H9 (cell line): ENCODE measurements at regions not wholly inside any gene's neighbourhood (a gene's known extent, or its start where the extent isn't known, plus 50 kb on each side); places are given as distances from the start of the nearest gene placed in this dataset.

Experiments
- DNase-seq: peaks from one replicate; pipeline ENCODE4 v3.0.0-alpha.2; 2017
- H2AFZ ChIP-seq: one replicate; pipeline ENCODE4 v1.6.1; 2013; ENCODE audit warnings: mild to moderate bottlenecking, low read length, control low read depth, moderate library complexity
- H2AK5ac ChIP-seq: 2 replicates; pipeline ENCODE4 v1.6.1; 2013; ENCODE audit warnings: low read length, control low read depth, mixed read lengths; ENCODE audit not compliant: insufficient read length
- H2BK120ac ChIP-seq: one replicate; pipeline ENCODE4 v1.6.1; 2013; ENCODE audit warnings: low read depth, mild to moderate bottlenecking, low read length, control low read depth, inconsistent platforms; ENCODE audit not compliant: poor library complexity, severe bottlenecking
- H2BK12ac ChIP-seq: 2 replicates; pipeline ENCODE4 v1.6.1; 2013; ENCODE audit warnings: low read length, control low read depth, mixed read lengths, low read depth; ENCODE audit not compliant: insufficient read length
- H2BK15ac ChIP-seq: 2 replicates; pipeline ENCODE4 v1.6.1; 2013; ENCODE audit warnings: low read depth, low read length, control low read depth
- H2BK20ac ChIP-seq: one replicate; pipeline ENCODE4 v1.6.1; 2013; ENCODE audit warnings: low read depth, mild to moderate bottlenecking, low read length, control low read depth, inconsistent platforms; ENCODE audit not compliant: poor library complexity, severe bottlenecking
- H2BK5ac ChIP-seq: 2 replicates; pipeline ENCODE4 v1.6.1; 2013; ENCODE audit warnings: low read length, control low read depth, mixed read lengths; ENCODE audit not compliant: insufficient read length
- H3K14ac ChIP-seq: 2 replicates; pipeline ENCODE4 v1.6.1; 2013; ENCODE audit warnings: low read length, control low read depth; ENCODE audit not compliant: insufficient read depth
- H3K18ac ChIP-seq: 2 replicates; pipeline ENCODE4 v1.6.1; 2013; ENCODE audit warnings: low read depth, mild to moderate bottlenecking, mixed read lengths, low read length, control low read depth; ENCODE audit not compliant: insufficient read length
- H3K23ac ChIP-seq: 2 replicates; pipeline ENCODE4 v1.6.1; 2013; ENCODE audit warnings: low read length, control low read depth, mixed read lengths, low read depth; ENCODE audit not compliant: insufficient read length
- H3K23me2 ChIP-seq: 2 replicates; pipeline ENCODE4 v1.6.1; 2013; ENCODE audit warnings: low read depth, mild to moderate bottlenecking, mixed read lengths, low read length, control low read depth; ENCODE audit not compliant: insufficient read length, poor library complexity, severe bottlenecking
- H3K27ac ChIP-seq: 2 replicates; pipeline ENCODE4 v1.5.1; 2013; ENCODE audit warnings: low read length, control low read depth, mixed read lengths, low read depth; ENCODE audit not compliant: insufficient read length
- H3K27me3 ChIP-seq: 2 replicates; pipeline ENCODE4 v1.6.1; 2013; ENCODE audit warnings: low read length, control low read depth, inconsistent platforms; ENCODE audit not compliant: insufficient read depth
- H3K4ac ChIP-seq: 2 replicates; pipeline ENCODE4 v1.6.1; 2013; ENCODE audit warnings: low read depth, mild to moderate bottlenecking, control low read depth, inconsistent platforms, low read length, moderate library complexity
- H3K4me1 ChIP-seq: 2 replicates; pipeline ENCODE4 v1.6.1; 2013; ENCODE audit warnings: low read length, control low read depth, inconsistent platforms; ENCODE audit not compliant: insufficient read depth
- H3K4me2 ChIP-seq: 2 replicates; pipeline ENCODE4 v1.6.1; 2013; ENCODE audit warnings: low read length, control low read depth, mixed read lengths; ENCODE audit not compliant: insufficient read length, insufficient read depth
- H3K56ac ChIP-seq: 2 replicates; pipeline ENCODE4 v1.6.1; 2013; ENCODE audit warnings: low read depth, mild to moderate bottlenecking, mixed read lengths, low read length, control low read depth; ENCODE audit not compliant: insufficient read length
- H3K79me1 ChIP-seq: 2 replicates; pipeline ENCODE4 v1.6.1; 2013; ENCODE audit warnings: low read depth, mild to moderate bottlenecking, moderate library complexity, low read length, control low read depth, inconsistent platforms; ENCODE audit not compliant: insufficient read depth, poor library complexity, severe bottlenecking
- H3K79me2 ChIP-seq: 2 replicates; pipeline ENCODE4 v1.6.1; 2013; ENCODE audit warnings: low read length, control low read depth, inconsistent platforms; ENCODE audit not compliant: insufficient read depth
- H3K9ac ChIP-seq: 2 replicates; pipeline ENCODE4 v1.6.1; 2013; ENCODE audit warnings: low read length, control low read depth, mixed read lengths; ENCODE audit not compliant: insufficient read length; ENCODE audit errors: extremely low read depth
- H3K9me3 ChIP-seq: one replicate; pipeline ENCODE4 v1.6.1; 2013; ENCODE audit warnings: low read depth, low read length, inconsistent platforms; ENCODE audit not compliant: control insufficient read depth
- H3T11ph ChIP-seq: one replicate; pipeline ENCODE4 v1.6.1; 2013; ENCODE audit warnings: mild to moderate bottlenecking, low read length, control low read depth, inconsistent platforms
- H4K20me1 ChIP-seq: one replicate; pipeline ENCODE4 v1.6.1; 2013; ENCODE audit not compliant: control insufficient read depth, insufficient read length, insufficient read depth
- H4K5ac ChIP-seq: 2 replicates; pipeline ENCODE4 v1.6.1; 2013; ENCODE audit warnings: low read depth, mild to moderate bottlenecking, mixed read lengths, low read length, control low read depth; ENCODE audit not compliant: insufficient read length
- H4K8ac ChIP-seq: replicated peaks from 2 replicates; pipeline ENCODE4 v1.6.1; 2013; ENCODE audit warnings: low read length, control low read depth, mixed read lengths, low read depth; ENCODE audit not compliant: insufficient read length
- H4K91ac ChIP-seq: 2 replicates; pipeline ENCODE4 v1.6.1; 2013; ENCODE audit warnings: low read depth, mild to moderate bottlenecking, moderate library complexity, mixed read lengths, low read length, control low read depth; ENCODE audit not compliant: insufficient read length
- H3K27ac Mint-ChIP-seq, 3 experiments: 2 replicates in 2 of 3; 3 replicates in 1 of 3; pipeline ENCODE4 v1.8.0; 2020 to 2021; ENCODE audit warnings: mixed read lengths in 3 of 3, mild to moderate bottlenecking in 1 of 3, moderate library complexity in 1 of 3
- H3K27me3 Mint-ChIP-seq: 2 replicates; pipeline ENCODE4 v1.8.0; 2021; ENCODE audit warnings: low read depth, mild to moderate bottlenecking, moderate library complexity, mixed read lengths
- H3K36me3 Mint-ChIP-seq, 3 experiments: 2 replicates in 2 of 3; 3 replicates in 1 of 3; pipeline ENCODE4 v1.8.0; 2020 to 2021; ENCODE audit warnings: low read depth in 3 of 3, mixed read lengths in 3 of 3; ENCODE audit not compliant: insufficient read depth in 1 of 3
- H3K4me1 Mint-ChIP-seq, 2 experiments: 2 replicates each; pipeline ENCODE4 v1.8.0; 2020; ENCODE audit warnings: mixed read lengths in 2 of 2
- H3K4me3 Mint-ChIP-seq, 2 experiments: 2 replicates in 1 of 2; 3 replicates in 1 of 2; pipeline ENCODE4 v1.8.0; 2020 to 2021; ENCODE audit warnings: mild to moderate bottlenecking in 2 of 2, mixed read lengths in 2 of 2, moderate library complexity in 1 of 2
- H3K9me3 Mint-ChIP-seq, 2 experiments: 2 replicates in 1 of 2; 3 replicates in 1 of 2; pipeline ENCODE4 v1.8.0; 2020; ENCODE audit warnings: mild to moderate bottlenecking in 2 of 2, mixed read lengths in 2 of 2, moderate library complexity in 1 of 2
- CTCF ChIP-seq: fragments of 200-600 bp; sonication (generic); conservative IDR thresholded peaks from 3 replicates; pipeline ENCODE4 v1.8.0; 2021; ENCODE audit warnings: antibody characterized with exemption, mild to moderate bottlenecking
- WGBS: extraction: QIAGEN DNeasy Blood & Tissue Kit; methylation state at CpG from one replicate; pipeline ENCODE4 v1.1.7; 2013; ENCODE audit warnings: missing lambda C conversion rate, low lambda C conversion rate, mixed read lengths; ENCODE audit not compliant: insufficient read length; ENCODE audit errors: extremely low coverage; 5-methylcytosine and 5-hydroxymethylcytosine counted together

GRCh38 chrX:13892856-13893255, 76.0 kb upstream of the GPM6B start:
- no peak for TF ChIP-seq CTCF
- H3K36me3 Mint-ChIP-seq = peaks cover 0 to 7% (median 3%) of the 10 kb centered on the region in 3 experiments; a peak in 5 of 7 replicates
- peaks cover 16 to 43% of the 10 kb centered on the region in 2 experiments; a peak in 4 of 5 replicates for H3K9me3 Mint-ChIP-seq
- H3K4ac ChIP-seq = no peak overlapping the region
- H2BK120ac ChIP-seq = no peak overlapping the region
- H4K20me1 ChIP-seq = no peaks in the 10 kb centered on the region
- H3K79me2 ChIP-seq = peaks cover 26% of the 10 kb centered on the region; the same call in 1 of the 2 replicates
- H3K4me2 ChIP-seq = no peak overlapping the region
- H3K9me3 ChIP-seq = no peaks in the 10 kb centered on the region
- no peak overlapping the region for H3T11ph ChIP-seq
- H3K9ac ChIP-seq = no peak overlapping the region
- H3K23ac ChIP-seq = no peak overlapping the region
- WGBS = no CpG with 5 or more reads among the region's 3 CpGs
- H4K5ac ChIP-seq = no peak overlapping the region
- H3K4me3 Mint-ChIP-seq = no peak overlapping the region
- no peak overlapping the region for H2BK12ac ChIP-seq
- no peak overlapping the region for H2BK5ac ChIP-seq
- H2BK20ac ChIP-seq = no peak overlapping the region
- peaks cover 20 to 34% of the 10 kb centered on the region in 2 experiments for H3K4me1 Mint-ChIP-seq
- no peak overlapping the region for H3K27ac Mint-ChIP-seq
- H2BK15ac ChIP-seq = no peak overlapping the region
- no peak overlapping the region for H4K91ac ChIP-seq
- H2AK5ac ChIP-seq = no peak overlapping the region
- H3K18ac ChIP-seq = no peak overlapping the region
- H3K4me1 ChIP-seq = peaks cover 8% of the 10 kb centered on the region; the same call in 1 of the 2 replicates
- H4K8ac ChIP-seq = no peak overlapping the region
- DNase-seq = no peak
- H3K14ac ChIP-seq = no peak overlapping the region
- no peaks in the 10 kb centered on the region for H3K79me1 ChIP-seq
- H2AFZ ChIP-seq = no peak overlapping the region
- no peak overlapping the region for H3K27ac ChIP-seq
- H3K27me3 ChIP-seq = 0 out of 2 replicates have a peak, but pooled peaks cover 4% of the 10 kb centered on the region
- H3K56ac ChIP-seq = no peak overlapping the region
- H3K27me3 Mint-ChIP-seq = no peaks in the 10 kb centered on the region
- no peaks in the 10 kb centered on the region for H3K23me2 ChIP-seq
